A673 (cell line): ENCODE measurements at regions not wholly inside any gene's neighbourhood (a gene's known extent, or its start where the extent isn't known, plus 50 kb on each side); places are given as distances from the start of the nearest gene placed in this dataset.

Source experiments
- EZH2 ChIP-seq: fragments of 200-600 bp; sonication (generic); IDR thresholded peaks from 2 replicates; pipeline ENCODE4 v1.6.1; 2017; ENCODE audit warnings: borderline replicate concordance, low read depth, mild to moderate bottlenecking, mixed read lengths, antibody characterized with exemption, low read length; ENCODE audit not compliant: poor library complexity, severe bottlenecking
- TF ChIP-seq, protein P1 (sequence below): fragments of 300-800, 200-600 bp; sonication (generic); conservative IDR thresholded peaks from 2 replicates; pipeline ENCODE4 v1.5.1; 2017; ENCODE audit warnings: low read depth, mild to moderate bottlenecking, antibody characterized with exemption, low read length, moderate library complexity, mixed read lengths

DNA sequence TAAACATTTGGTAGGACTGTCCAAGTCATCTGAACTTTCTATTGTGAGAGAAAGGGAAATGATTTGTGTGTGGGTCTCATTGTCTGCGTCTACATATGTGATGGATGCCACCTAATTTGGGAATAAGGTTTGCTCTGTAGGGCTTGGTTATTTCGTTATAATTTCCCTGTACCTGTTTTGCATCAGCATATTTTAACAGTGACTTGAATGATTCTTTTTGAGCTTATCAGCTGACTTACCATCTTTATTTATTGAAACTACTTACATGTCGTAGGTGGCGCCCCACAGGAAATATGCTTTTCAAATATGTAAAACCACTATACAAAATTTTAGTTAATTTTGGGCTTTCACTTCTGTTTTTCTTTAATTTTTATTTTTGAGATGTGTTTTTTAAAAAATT is 56.5 kb upstream of the BCAT1 start:
- TF ChIP-seq, protein P1, sequence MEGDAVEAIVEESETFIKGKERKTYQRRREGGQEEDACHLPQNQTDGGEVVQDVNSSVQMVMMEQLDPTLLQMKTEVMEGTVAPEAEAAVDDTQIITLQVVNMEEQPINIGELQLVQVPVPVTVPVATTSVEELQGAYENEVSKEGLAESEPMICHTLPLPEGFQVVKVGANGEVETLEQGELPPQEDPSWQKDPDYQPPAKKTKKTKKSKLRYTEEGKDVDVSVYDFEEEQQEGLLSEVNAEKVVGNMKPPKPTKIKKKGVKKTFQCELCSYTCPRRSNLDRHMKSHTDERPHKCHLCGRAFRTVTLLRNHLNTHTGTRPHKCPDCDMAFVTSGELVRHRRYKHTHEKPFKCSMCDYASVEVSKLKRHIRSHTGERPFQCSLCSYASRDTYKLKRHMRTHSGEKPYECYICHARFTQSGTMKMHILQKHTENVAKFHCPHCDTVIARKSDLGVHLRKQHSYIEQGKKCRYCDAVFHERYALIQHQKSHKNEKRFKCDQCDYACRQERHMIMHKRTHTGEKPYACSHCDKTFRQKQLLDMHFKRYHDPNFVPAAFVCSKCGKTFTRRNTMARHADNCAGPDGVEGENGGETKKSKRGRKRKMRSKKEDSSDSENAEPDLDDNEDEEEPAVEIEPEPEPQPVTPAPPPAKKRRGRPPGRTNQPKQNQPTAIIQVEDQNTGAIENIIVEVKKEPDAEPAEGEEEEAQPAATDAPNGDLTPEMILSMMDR: no peak
- TF ChIP-seq EZH2: no peak
